Fibroblast of upper back skin (primary cell): ENCODE measurements at regions not wholly inside any gene's neighbourhood (a gene's known extent, or its start where the extent isn't known, plus 50 kb on each side); places are given as distances from the start of the nearest gene placed in this dataset.

ENCODE experiments used
- DNase-seq: peaks from one replicate; pipeline ENCODE4 v3.0.0-alpha.2; 2013

DNA sequence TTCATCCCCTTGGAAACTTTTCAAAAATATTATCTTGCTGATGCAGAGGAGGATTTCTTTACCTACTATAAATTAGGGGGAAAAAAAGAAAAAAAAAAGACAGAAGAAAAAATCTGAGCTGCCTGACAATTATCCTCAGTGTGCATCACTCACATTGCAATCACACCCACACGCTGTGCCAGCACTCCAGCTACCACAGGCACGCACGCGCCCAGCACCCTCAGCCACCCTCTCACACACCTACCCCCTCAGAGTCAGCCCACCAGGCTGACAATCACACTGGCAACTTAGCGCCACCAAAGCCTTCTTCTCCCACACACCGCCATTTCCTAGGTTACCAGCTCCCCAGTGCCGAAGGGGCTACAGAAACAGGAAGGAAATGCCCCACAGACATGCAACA lies 236.1 kb downstream of the KCNA4 start:
- DNase-seq: no peak

DNA sequence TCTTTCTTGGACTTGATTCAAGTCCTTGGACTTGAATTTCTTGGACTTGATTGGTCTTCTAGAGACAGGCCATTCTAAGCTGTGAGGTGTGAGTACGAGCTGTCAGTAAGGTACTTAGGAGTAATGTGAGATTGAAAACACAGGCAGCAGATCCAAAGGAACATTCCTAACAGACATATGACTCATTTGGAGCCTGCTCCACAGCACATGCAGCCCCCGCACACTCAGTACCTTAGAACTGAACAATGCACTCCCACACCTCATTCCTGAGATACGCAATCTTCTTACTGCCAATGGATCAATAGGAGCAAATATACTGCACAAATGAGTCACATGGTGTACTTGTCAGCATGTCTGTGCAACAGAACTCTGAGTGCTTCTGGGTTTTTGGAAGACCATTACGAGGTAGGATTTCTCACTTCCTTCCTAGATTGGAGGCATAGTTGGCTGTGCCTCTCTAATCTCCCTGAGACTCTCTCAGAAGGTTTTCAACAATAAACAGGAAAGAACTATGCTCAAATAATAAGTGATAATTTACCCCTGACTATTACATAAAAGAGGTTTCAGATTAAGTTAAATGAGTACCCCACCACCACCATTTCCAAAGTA lies 243.1 kb downstream of the KCNA4 start:
- peak; percentile 17 for DNase-seq

DNA sequence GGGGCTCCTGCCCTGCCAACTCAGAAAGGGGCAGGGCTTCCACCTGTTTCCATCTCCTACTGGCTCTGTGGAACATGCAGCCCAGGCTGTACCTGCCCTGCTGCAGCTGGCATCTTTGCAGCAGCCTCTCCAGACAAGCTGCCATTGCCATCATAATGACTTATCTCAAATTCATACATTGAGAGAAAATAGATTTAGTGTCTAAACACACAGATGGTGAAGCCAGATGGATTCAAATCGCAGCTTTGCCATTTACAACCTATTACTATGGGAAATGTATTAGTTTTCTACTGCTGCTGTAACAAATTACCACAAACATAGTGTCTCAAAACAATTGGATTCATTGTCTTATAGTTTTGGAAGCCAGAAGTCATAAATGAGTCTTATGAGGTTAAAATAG lies 260.0 kb downstream of the KCNA4 start:
- DNase-seq: no peak

DNA sequence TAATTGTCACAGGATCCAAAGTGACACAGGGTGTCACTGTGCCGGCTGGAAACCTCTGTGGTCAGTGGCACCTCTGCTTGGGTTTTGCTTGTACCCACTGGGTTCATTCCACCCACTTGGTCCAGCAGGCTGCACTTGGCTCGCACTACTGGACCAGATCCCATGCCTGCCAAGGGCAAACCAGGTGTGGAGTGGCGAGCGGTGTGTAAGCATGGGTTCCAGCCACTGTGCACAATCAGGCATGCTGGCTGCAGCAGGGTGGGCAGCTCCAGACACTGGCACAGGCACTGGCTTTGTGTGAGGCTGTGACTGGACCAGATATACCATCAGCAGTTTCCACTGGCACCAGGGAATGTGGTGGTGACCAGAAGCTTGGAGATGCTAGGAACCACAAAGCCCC lies 261.4 kb downstream of the KCNA4 start:
- no peak for DNase-seq

DNA sequence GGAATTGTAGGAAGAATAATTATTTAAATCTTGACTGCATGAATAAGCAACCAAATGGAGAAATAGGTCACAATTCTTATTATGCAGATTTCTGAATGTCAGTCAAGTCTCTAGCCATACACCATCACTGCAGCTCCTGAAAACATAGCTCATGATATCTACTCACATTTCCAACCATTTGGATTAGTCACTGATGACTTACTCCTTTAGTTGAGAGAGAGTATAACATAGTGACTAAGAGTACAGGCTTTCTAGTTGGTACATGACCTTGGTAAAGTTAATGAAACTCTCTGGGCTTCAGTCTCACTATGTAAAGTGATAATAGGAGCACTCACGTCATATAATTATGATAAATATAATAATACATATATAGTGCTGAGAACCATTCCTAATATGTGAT lies 265.2 kb downstream of the KCNA4 start:
- DNase-seq: no peak

DNA sequence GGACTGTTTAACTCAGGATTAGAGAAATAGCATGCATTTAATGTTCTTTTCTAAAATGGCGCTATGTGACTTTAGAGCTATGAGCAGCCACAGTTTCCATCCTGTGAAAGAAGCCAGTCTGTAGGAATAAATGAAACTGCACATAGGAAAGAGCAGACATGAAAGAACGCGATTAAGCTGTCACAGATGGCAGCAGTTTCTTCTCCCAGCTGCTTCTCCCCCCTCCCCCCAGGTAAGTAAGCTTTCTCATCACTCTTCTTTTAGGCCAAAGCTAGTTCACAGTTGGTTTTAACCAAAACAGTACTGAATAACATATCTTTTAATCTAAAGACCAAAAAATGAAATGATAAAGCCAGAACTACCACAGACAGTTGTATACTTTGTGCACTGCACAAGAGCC lies 266.4 kb downstream of the KCNA4 start:
- DNase-seq: no peak

DNA sequence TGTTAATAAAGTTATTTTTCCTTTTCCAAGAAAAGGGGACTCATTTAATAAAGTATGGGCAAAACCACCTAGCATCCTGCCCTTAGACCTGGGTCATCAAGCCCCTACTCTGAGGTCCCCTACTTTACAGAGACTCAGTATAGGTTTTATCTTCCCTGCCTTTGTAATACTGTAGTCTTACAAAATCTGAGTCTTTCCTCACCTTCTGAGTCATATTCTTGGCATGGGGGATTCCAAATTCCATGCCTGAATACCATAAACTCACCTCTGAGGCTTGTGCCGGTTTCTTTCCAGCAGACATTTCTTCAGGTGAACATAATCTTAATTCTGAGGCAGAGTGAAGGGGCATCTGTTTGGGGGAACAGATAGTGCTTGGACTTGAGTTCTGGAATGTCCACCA lies 282.5 kb downstream of the KCNA4 start:
- DNase-seq: no peak

DNA sequence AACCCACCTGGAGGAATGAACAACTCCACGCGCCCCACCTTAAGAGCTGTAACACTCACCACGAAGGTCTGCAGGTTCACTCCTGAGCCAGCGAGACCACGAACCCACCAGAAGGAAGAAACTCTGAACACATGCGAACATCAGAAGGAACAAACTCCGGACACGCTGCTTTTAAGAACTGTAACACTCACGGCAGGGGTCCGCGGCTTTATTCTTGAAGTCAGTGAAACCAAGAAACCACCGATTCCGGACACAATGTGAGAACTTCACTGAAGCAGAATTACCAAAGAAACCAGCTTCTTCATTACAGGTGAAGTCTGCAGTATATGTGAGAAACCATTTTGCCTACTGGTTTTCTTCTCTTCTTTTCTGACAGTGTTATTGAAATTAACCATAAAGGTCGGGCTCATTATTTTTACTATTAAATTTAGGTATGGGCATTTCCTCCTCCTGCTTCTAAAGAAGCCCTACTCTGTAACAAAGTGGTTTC lies 303.0 kb downstream of the KCNA4 start:
- no peak for DNase-seq

DNA sequence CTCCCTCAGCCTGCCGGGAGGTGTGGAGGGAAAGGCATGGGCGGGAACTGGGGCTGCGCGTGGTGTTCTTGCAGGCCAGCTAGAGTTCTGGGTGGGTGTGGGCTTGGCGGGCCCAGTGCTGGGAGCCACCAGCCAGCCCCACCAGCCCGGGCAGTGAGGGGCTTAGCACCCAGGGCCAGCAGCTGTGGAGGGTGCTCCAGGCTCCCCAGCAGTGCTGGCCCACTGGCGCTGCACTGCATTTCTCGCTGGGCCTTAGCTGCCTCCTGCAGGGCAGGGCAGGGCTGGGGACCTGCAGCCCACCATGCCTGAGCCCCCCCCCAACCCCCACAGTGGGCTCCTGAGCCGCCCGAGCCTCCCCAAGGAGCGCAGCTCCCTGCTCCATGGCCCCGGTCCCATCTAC lies 304.2 kb downstream of the KCNA4 start:
- DNase-seq: no peak

DNA sequence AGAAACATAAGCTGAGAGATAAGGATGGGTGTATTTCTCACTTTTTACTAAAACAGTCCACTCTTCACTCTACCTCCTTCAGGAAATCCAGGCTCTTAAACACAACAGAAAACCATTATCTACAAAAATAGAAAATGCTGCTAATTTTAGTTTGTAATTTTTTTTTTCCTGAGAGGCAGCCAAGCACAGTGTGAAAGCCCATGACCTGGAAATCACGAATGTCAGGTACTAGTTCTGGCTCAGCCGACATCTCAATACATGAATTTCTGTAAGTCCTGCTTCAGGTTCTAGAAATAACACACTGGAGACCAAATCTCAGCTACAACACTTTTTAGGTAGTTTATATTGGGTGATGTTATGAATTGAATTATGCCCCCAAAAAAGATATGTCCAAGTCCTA lies 308.9 kb downstream of the KCNA4 start:
- no peak for DNase-seq

DNA sequence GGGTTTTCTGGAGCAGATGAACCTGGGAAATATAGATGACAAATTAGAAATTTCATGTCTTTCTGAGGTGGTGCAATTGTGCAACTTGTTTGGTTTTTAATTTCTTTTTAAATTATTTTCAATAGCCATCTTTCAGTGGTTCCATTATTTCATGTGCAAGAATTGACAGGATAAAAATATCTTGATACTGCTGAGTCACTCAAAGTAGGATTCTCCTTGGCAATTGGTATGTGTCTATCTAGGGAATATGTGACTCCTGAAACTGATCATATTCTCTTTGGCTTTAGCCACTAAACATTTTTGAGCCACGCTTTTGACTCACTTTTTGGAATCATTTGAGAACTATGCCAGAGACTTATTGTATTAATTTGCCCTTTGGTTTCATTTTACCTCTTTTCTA lies 331.5 kb downstream of the KCNA4 start:
- no peak for DNase-seq

DNA sequence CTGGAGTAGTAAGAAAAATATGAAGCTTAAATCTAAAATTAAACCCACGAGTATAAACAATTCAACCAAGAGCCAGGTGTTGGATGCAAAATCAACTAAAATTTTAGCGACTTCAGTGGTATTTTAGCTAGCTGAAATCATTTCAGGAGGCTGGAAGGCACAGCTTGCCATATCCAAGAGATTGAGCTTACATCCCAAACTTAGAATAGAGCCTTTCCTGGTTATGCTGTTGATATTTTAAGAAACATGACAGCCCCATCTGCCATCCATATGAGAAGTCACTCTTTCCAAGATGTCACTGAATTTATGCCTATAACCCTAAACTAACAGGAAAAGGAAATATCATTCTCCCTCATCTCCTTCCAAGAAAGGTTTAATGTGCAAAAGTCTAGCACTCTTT lies 334.0 kb downstream of the KCNA4 start:
- no peak for DNase-seq

DNA sequence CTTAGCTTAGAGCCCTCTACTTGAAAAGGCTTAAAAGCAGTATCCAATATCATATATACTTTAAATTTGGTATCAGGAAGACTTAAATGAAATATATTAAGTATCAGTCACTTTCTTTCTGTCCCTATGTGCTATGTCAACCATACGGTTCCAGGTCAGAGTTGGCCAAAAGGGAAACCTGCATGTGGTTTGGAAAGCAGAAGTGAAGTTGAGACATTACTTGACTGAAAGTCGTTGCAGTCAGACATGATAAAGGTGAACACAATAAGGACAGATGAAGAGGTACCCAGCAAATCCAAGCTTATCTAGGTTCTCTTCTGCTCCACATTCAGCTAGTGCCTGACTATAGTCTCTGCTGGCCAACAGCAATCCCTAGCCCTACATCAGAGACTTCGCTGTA lies 336.8 kb downstream of the KCNA4 start:
- no peak for DNase-seq

DNA sequence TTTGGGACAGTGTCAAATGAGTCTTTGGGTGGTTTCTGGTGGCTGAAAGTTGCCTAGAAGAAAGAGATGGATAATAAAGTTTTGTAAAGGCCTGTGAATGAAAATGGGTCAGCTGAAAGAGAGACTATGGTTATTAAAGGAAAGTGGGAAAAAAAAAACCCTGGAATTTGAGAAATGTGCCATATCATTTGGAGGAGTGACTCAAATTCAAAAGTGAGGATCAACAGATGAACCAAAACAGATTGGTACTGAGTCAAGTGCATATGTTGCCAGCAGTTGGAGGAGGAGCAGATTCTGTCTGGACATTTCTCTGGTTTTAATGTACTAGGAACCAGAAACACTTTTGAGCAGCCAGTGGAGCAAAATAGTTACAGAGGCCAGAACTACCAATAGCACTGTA lies 339.8 kb downstream of the KCNA4 start:
- no peak for DNase-seq

DNA sequence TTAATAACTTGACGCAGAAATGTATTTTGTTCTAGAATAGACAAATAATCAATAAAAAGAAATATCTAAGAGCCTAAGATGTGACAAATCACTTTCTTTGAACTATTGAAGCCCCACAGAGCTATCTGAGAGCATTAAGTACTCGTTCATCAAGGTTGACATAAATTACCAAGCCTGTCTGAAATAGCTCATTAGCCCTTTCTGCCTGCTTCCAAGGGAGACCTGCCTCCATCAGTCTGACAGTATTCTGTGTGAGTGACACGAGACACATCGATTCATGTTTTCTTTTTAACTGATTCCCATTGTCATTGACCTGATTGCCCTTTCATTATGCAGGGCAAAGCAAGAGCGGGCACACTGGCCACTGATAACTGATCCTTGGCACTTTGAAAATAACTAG lies 347.5 kb downstream of the KCNA4 start:
- DNase-seq: no peak

DNA sequence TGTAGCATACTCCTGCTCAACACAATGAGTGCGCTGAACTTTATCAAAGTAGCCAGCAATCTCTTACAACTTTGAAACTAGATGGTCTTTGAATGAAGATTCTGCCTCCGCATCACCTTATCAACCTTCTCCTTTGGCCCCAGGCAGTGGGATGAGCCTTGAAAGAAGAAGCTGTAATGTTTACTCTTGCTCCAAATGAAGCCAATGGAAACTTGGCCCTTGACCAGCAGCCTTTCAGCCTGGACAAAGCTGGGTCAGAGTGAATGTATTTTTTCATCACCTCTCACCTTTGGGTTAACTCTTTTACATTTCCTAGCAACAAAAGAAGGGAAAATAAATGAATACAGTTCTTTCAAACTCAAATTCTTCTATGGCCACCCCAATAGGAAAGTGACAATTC lies 359.1 kb downstream of the KCNA4 start:
- no peak for DNase-seq

DNA sequence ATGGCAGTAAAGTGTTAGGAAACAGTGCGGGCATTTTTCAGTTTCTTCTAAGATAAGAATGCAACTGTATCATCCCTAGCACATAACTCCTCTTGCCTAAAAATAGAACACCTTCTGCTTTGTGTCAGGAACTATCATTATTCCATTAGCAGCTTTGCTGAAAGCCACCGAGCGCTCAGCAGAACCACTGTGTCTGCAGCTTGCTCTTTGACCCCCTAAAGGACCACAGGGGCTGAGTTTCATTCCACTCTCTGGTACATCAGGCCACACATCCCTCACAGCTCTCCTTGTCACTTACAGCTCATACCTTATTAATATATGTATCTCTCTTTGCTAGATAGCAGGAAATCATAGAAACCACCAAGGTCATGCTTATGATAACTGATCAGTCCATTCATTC lies 360.2 kb downstream of the KCNA4 start:
- no peak for DNase-seq

DNA sequence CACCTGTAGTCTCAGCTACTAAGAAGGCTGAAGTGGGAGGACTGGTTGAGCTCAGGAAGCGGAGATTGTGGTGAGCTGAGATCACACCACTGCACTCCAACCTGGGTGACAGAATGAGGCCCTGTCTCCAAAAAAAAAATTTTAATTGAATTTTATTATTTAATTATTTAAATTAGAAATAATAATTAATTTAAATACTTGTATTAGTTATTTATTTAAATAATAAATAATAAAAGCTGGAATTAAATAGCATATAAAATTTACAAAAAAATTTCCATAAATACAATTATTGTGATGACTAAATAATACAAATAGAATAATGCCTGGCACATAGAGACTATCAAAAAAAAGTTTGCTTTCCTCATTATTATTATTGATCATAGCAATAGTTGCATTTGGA lies 371.5 kb downstream of the KCNA4 start:
- DNase-seq: no peak

DNA sequence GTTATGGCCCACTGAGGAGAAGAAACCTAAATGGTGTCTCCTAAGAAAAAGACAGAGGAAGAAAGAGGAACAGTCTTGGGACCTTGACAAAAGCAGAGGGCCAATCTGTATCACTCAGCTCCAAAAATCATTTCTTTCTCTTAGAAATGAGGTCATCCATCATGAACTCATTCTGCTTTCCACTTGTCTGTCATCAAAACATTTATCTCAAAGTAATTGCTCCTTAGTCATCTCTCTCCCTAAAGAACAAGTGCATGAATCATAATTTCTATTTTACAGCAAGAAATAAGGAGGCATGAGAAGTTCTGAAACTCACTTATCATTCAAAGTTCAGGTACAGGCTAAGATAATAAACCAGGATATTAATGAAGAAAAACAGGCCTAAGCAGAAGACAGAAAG lies 375.6 kb downstream of the KCNA4 start:
- DNase-seq: peak; percentile 22

DNA sequence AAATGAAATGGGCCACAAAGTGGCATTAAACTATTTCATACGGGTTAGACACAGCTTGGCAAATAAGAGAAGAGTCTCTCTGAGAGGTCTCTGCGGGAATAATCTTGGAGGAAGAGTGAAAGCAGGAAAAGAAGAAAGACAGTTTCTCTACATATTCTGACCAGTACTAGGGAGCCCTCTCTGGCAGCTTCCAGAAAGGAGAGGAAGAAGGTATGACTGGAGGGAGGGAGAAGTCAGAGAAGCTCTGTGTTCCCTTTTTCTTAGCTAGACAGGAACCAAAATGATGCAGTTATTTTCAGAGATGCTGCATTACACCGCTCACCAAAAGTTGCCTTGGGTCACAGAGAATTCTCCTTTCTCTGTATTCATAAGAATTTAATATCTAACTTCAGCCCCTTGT lies 382.1 kb downstream of the KCNA4 start:
- no peak for DNase-seq

DNA sequence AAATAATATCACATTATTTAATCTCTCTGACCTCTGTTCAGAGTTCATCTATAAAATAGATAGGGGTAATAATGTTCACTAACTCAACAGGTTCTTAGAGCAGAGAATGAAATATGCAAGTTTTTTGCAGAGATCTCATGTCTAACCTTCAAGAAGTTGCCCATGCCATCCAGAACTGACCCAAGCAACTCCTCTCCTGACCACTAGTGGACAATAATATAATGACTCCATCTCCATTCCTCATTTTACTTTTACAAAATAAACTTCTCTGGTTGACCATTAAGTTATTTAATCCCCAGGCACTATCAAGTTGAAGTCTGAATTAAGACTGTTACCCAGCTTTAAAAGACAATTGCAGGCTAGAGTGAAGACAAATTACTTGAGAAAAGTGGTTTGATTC lies 382.6 kb downstream of the KCNA4 start:
- DNase-seq: no peak

DNA sequence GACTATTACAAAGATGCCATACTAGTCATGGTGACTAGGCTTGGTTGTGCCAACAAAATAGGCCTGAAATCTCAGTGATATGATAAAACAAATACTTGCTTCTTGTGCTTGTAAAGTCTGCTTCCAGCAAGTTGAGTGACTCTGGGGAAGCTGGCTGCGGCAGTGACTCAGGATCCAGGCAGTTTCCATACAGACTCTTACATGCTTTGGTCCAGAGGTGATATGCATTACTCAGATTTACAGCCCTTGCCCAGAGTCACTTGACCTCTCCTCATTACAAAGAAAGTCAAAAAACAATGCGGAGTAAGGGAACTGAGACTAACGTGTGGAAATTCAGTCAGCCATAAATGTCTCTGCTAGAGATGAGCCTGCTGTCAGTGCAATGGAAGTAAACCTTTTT lies 387.5 kb downstream of the KCNA4 start:
- DNase-seq: peak; percentile 27

DNA sequence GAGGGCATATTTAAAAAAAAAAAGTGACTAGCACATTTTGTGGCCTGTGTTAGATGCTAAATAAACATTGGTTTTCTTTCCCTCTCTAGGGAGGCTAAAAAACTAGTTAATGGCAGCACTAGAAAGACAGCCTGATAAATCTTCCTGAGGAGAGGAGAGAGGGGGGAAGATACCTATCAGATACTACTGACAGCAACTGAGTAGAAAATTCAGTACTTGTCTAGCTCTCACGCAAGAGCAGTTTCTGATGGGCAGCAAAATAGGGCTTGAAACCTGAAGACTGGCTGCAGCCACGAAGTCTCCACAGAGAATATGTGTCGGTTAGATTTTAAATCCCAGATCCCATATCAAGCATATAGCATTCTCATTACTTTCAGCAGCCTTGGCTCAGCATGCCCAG lies 388.2 kb downstream of the KCNA4 start:
- DNase-seq: no peak

DNA sequence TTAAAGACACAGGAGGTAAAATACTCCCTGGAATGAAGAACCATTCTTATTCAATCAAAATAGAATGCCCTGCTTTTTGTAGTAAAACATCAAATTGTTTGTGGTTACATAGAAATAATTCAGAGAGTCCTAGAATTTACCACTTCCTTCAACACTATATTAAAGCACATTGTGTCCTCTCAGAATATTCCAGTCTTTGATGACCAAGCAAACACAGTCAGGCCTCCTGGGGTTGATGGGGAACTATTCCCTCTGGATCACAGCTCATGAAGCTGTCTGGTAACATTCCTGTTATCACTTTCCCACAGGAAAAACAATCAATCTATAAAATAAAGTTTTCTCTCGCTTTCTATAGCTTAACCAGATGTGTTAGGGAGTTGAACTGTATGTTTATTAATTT lies 389.3 kb downstream of the KCNA4 start:
- DNase-seq: no peak

DNA sequence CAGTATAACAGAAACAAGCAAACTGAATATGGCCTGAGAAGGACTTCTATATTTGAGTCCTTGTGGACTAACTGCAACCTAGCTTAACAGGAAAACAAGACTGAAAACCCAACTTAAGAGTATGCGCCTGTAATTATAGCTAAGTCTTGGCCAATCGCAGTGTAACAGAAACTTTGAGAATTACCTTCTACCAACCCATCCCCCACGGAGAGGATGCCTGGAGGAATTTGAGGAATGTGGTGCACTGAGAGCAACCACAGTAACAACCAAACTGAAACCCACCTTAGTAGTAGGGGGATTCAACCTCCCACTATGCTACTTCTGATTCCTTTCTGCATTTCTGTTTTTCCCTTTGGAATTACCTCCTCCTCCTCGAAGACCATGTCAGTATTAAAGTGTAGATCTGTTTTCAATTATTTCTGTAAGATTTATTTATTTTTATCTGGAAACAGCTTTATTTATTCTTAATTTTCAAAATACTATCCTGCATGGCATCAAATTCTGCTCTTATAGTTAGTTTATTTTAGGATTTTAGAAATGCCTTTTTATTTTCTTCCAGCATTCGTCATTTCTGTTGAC lies 393.6 kb downstream of the KCNA4 start:
- DNase-seq: no peak
